Activated CD8-positive, alpha-beta memory T cell treated with anti-CD3 and anti-CD28 coated beads, Interleukin-2, amount 50 U/mL, for 48 hours (primary cell): ENCODE measurements at regions not wholly inside any gene's neighbourhood (a gene's known extent, or its start where the extent isn't known, plus 50 kb on each side); places are given as distances from the start of the nearest gene placed in this dataset.
"Not testable (repeated sequence)": the region's sequence is repeated elsewhere in the genome, so short reads cannot be mapped to it uniquely, and the experiment has no call there.

Experiments
- DNase-seq: peaks from one replicate; pipeline ENCODE4 v3.0.0-alpha.2; 2020

GRCh38 chr12:47478426-47478825, 227.4 kb downstream of the RPAP3 start:
- no peak for DNase-seq

DNA sequence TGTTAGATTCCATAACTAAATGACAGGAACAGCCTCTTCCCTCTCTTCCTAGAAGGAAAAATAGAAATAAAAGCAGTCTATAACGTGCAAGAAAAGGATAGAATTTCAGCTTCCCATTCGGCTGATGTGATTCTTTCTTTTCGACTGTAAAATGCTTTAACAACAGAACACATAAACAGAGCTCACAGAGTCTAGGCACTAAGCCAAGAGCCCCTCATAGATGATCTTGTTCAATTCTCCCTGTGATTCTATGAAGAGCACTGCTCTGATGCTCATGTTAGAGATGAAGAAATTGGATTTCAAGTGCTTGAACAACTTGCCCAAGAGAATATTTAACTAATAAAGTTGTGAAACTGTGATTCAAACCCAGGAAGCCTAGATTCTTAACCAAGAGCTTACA, 232.7 kb downstream of the RPAP3 start:
- no peak for DNase-seq

DNA sequence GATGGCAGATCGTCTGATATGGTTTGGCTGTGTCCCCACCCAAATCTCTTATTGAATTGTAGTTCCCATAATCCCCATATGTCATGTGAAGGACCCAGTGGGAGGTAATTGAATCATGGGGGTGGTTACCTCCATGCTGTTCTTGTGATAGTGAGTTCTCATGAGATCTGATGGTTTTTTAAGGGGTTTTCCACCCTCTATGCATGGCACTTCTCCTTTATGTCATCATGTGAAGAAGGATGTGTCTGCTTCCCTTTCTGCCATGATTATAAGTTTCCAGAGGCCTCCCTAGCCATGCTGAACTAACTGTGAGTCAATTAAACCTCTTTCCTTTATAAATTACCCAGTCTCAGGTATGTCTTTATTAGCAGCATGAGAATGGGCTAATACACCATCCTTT, 235.5 kb downstream of the RPAP3 start:
- DNase-seq: not testable (repeated sequence)

DNA sequence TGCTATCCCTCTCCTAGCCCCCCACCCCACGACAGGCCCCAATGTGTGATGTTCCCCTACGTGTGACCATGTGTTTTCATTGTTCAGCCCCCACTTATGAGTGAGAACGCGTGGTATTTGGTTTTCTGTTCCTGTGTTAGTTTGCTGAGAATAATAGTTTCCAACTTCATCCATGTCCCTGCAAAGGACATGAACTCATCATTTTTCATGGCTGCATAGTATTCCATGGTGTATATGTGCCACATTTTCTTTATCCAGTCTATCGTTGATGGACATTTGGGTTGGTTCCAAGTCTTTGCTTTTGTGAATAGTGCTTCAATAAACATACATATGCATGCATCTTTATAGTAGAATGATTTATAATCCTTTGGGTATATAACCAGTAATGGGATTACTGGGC, 241.9 kb downstream of the RPAP3 start:
- not testable (repeated sequence) for DNase-seq

- no peak for DNase-seq
These were observed 247.6 kb downstream of the RPAP3 start for GRCh38 chr12:47458279-47458678.

DNA sequence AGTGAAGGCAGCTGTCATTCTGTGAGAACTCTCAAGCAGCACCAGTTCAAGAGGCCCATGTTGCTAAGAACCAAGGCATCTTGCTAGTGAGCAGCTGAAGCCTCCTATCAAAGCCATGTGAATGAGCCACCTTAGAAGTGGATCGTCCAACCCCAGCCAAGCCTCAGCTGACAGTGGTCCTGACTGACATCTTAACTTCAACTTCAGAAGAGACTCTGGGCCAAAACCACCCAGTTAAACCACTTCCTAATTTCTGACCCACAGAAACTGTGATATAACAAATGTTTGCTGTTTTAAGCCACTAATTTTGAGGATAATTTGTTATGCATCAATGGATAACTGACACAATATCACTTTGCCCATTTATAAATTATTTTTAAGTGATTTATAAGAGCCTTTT, 256.0 kb downstream of the RPAP3 start:
- DNase-seq: no peak

- no peak for DNase-seq
These were observed 263.5 kb downstream of the RPAP3 start for GRCh38 chr12:47442310-47442709.

- no peak for DNase-seq
These were observed 264.3 kb downstream of the RPAP3 start for GRCh38 chr12:47441490-47441889.

DNA sequence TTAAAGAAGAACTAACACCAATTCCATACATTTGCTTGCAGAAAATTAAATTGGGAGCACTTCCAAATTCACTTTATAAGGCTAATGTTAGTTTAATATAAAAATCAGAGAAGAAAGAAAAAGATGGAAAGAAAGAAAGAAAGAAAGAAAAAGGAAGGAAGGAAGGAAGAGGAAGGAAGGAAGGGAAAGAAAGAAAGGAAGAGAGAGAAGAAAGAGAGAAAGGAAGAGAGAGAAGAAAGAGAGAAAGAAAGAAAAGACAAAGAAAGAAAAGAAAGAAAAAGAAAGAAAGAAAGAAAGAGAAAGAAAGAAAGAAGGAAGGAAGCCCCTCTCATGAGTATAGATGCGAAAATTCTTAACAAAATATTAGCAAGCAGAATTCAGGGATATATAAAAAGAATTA, 267.7 kb downstream of the RPAP3 start:
- no peak for DNase-seq

DNA sequence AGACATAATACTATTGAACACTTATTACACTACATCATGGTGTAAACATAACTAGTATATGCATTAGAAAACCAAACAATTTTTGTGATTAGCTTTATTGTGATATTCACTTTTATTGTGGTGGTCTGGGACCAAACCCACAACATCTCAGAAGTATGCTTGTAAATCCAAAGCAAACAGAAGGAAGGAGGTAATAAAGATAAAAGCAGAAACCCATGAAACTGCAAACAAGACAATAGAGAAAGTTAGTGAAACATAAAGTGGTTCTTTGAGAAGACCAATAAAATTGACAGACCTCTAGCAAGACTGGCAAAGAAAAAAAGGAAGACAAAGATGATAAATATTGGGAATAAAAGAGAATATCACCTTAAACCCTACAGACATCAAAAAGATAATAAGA, 268.3 kb downstream of the RPAP3 start:
- no peak for DNase-seq

GRCh38 chr12:47433876-47434275, 272.0 kb downstream of the RPAP3 start:
- DNase-seq: no peak

DNA sequence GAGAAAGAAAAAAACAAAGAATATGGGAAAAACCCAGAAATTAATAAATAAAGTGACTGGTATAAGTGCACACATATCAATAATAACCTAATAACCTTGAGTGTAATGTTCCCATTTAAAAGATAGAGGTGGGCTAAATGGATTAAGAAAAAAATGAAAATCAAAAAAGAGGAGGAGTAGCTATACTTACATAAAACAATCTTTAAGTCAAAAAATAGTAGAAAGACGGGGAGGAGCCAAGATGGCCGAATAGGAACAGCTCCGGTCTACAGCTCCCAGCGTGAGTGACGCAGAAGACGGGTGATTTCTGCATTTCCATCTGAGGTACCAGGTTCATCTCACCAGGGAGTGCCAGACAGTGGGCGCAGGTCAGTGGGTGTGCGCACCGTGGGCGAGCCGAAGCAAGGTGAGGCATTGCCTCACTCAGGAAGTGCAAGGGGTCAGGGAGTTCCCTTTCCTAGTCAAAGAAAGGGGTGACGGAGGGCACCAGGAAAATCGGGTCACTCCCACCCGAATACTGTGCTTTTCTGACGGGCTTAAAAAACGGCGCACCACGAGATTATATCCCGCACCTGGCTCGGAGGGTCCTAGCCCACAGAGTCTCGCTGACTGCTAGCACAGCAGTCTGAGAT, 279.0 kb downstream of the RPAP3 start:
- DNase-seq: not testable (repeated sequence)

DNA sequence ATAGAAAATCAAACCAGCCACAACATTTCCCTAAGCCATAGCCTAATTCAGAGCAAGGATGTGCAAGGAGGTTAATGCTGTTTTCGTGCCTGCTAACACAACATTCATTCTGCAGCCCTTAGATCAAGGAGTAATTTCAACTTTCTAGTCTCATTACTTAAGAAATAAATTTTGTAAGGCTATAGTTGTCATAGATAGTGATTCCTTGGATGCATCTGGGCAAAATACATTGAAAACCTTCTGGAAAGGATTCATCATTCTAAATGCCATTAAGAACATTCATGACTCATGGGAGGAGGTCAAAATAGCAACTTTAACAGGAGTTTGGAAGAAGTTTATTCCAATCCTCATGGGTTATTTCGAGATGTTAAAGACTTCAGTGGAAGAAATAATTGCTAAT, 283.2 kb downstream of the RPAP3 start:
- no peak for DNase-seq

DNA sequence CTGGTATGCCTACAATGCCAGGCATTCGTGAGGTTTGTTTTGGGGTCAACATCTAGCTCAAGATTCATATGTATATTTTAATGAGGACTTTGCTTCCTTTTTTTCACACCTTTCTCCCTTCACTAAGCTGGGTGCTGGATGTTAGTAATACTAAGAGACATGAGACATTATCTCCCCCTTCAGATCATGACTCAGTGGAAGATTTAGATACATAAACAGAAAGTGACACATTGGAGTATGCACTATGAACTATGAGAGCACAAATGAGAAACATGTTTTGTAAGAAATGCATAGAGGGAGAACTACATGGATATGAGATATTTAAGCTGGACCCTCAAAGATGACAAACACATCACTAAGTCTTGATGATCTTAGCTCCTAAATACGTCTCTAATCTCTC, 286.3 kb downstream of the RPAP3 start:
- DNase-seq: no peak

DNA sequence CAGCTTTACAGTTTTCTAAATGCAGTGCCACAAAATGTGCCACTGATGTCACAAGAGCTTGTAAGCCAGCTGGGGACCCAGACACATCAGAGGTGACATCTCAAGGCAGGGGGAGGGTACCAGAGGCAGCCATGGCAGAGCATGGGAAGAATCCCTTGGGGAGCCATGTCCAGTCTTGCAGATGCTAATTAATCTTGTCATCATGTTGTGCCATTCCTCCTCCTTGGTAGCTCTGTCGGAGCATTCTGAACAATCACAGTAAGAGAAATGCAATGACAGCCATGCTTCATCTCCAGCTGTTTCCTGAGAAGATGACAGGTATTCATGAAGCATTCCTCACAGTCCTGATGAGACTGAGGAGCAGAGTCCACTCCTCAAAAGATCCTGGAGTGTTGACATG, 287.9 kb downstream of the RPAP3 start:
- no peak for DNase-seq

DNA sequence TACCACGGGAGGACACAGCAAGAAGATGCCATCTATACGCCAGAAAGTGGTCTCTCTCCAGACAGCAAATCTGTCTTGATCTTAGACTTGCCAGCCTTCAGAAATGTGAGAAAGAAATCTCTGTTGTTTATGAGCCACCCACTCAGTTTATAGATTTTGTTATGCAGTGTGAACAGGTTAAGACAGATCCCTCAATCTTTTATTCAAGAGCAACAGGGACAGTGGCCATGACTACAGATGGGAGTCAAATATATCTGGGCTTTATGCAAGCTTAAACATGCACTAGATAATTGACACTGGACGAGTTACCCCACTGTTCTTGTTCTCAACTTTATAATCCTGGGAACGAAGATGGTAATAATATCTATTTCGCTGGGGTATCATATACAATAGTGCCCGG, 288.7 kb downstream of the RPAP3 start:
- no peak for DNase-seq

DNA sequence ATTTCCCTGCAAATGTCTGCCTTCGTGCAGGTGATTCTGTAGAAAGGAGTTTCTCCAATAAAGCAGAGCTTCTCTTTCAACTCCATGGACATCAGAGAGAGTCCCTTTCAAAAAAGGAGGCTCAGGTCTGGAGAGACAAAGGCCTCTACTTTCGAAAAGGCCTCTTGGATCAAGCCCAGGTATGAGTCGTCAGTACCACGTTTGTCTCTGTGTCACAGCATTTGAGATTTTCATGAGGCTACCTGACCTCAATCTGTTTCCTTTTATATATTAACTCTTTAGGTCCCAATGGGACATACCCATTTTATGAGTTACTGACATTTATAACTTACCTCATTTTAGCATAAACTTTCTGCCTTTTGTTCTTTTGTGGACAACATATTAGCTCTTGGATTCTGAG, 290.8 kb downstream of the RPAP3 start:
- DNase-seq: no peak

DNA sequence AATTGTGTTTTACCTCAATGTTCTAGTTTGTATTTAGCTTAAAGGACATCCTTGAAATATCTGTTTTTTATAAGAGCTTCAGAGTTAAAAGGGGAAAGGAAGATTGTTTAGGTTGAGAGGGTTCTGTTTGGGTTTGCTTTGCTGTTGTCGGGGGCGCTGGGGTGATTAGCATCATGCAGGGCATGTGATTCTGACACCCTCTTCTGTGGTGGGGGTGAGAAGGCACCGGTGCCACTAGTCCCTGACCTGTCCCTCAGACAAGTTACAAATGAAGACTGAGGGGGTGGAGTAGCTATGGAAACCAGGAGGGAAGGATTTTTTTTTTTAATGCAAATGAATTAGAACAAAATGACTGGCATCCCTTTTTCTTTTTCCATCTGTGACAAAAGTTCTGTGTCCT, 291.3 kb downstream of the RPAP3 start:
- no peak for DNase-seq

GRCh38 chr12:47413806-47414205, 292.0 kb downstream of the RPAP3 start:
- DNase-seq: no peak

DNA sequence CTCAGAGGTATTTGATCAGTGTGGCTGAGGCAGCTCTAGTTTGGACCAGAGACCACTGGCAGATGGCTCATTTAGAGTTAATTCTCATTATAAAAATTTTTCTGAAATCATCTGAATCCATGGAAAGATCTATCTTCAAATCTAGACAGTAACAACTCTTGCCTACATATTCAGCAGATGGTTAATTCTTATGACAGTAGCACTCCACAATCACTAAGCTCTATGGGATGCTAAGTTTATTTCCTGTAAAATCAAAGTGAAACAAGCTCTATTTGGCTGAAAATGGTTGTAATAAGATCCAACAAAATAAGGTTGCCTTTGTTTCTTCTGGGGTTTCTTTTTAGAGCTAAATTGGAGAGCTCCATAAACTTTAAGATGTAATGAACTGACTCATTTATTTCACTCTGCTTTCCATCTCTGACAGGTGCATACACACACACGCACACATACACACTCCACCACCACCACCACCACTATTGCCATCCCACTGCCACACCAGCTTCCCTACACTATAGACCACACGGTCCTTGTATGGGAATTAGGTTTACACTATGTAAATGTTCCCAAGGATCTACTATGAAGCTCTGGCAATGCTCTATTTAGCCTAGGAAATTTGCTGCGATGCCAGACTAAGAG, 293.1 kb downstream of the RPAP3 start:
- DNase-seq: no peak

DNA sequence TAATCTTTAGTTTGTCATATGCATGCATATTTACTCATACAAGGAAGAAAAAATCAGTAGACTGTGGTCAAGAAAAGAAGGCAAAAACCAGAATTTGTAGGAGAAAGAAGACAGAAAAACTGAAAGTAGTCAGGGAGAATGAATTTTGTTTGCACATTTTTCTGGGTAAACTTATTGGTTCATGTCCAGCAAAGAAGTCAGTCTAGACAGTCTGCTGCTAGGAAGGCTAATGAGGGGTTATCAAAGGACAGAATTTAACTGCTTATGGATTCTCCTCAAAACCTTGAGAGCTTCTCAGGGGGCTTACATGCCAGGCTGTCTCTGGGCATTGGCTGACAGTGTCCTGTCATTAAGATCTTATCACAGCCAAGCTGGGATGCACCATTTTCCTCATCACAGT, 293.9 kb downstream of the RPAP3 start:
- DNase-seq: no peak

- no peak for DNase-seq
These were observed 295.0 kb downstream of the RPAP3 start for GRCh38 chr12:47410862-47411261.

DNA sequence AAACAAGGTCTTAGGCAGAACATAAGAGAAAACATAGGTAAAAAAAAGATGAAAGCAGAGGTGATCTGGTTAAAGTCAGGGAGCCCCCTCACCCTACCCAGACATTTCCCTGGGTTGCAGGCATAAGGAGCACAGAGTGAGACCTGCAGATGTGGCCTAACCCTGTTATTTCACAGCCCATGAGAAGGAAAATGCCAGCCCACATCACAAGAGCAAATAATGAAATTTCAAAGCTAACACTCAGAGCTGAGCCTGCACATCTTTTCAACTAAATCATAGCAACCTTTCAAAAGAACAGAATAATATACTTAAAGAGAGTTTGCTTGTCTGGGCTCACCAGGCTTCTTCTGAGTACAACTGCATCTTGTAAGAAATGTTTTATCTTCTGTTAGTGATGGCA, 295.4 kb downstream of the RPAP3 start:
- no peak for DNase-seq

DNA sequence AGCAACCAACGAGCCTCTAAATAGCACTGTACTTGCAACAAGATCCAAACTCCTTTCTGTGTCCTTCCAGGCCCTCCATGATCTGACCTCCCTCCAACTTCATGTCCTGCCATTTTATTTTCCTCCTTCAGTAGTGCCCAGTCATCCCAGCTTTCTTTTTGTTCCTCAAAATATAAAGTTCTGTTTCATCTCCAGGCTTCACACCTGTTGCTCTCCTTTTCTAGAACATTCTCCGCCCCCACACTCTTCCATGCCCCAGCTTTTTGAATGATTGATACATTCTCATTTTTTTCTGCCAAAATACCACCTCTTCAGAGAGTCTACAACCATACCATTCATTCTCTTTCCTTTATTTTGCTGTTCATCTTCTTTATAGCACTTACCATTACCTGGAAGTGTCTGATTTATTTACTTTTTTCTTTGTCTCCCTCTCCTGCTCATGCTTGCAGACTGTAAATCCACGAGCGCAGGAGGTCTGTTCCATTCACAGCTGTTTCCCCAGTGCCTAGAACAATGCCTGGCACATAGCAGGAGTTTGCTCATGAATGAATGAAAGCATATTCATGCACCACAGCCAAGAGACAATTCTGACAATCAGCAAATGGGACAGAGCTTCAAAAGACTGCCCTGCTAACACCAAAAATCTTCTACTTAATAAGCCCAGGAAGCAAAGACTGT, 296.4 kb downstream of the RPAP3 start:
- no peak for DNase-seq
